Panc1 (cell line): ENCODE measurements at regions not wholly inside any gene's neighbourhood (a gene's known extent, or its start where the extent isn't known, plus 50 kb on each side); places are given as distances from the start of the nearest gene placed in this dataset.

ENCODE experiments used
- ATAC-seq: fragments of 200-7000 bp; cut with Tn5 transposase; 2 replicates; pipeline ENCODE4 v1.9.1; 2020; ENCODE audit warnings: mild to moderate bottlenecking, moderate library complexity
- BruUV-seq: library from RNA; stranded (reverse); fragments of 400-500 nt; replicated peaks from 2 replicates; lab custom pipeline; 2021; lab: Mats Ljungman, UMichigan
- CTCF ChIA-PET: fragments of 300-600 bp; sonication (Branson Sonifier 250); formaldehyde crosslinking; loops from one replicate; lab custom pipeline; 2022; ENCODE audit warnings: antibody characterized with exemption; lab: Charles Lee
- POLR2A ChIA-PET: fragments of 300-600 bp; sonication (Branson Sonifier 250); formaldehyde crosslinking; loops from one replicate; lab custom pipeline; 2022; ENCODE audit warnings: antibody characterized with exemption; lab: Charles Lee
- DNase-seq: peaks from one replicate; pipeline ENCODE4 v3.0.0-alpha.2; 2010; ENCODE audit warnings: low read depth, low spot score
- H3K27ac ChIP-seq: 2 replicates; pipeline ENCODE4 v1.5.1; 2011; ENCODE audit warnings: mild to moderate bottlenecking, low read length, inconsistent platforms
- H3K27me3 ChIP-seq: fragments of 200-500 bp; sonication (Bioruptor generic); 2 replicates; pipeline ENCODE4 v1.6.0; 2014; ENCODE audit warnings: low read length, inconsistent platforms; ENCODE audit not compliant: control insufficient read depth, insufficient read depth
- H3K36me3 ChIP-seq: fragments of 200-500 bp; sonication (Bioruptor generic); 2 replicates; pipeline ENCODE4 v1.5.1; 2014; ENCODE audit warnings: inconsistent platforms, mild to moderate bottlenecking, low read length, moderate library complexity; ENCODE audit not compliant: control insufficient read depth, insufficient read depth
- H3K4me1 ChIP-seq: 2 replicates; pipeline ENCODE4 v1.5.1; 2011; ENCODE audit warnings: inconsistent platforms, mild to moderate bottlenecking, low read length, moderate library complexity; ENCODE audit not compliant: control insufficient read depth, insufficient read depth
- H3K4me3 ChIP-seq, 2 experiments: 2 replicates each; pipeline ENCODE4 v1.5.1; 2011 to 2012; ENCODE audit warnings: low read depth in 2 of 2, low read length in 2 of 2, mild to moderate bottlenecking in 2 of 2, inconsistent platforms in 1 of 2, moderate library complexity in 1 of 2
- H3K9me3 ChIP-seq: fragments of 200-500 bp; sonication (Bioruptor generic); 2 replicates; pipeline ENCODE4 v1.5.1; 2014; ENCODE audit warnings: low read depth, mild to moderate bottlenecking, inconsistent platforms, low read length, moderate library complexity; ENCODE audit not compliant: control insufficient read depth, insufficient read depth
- CTCF ChIP-seq: fragments of 450-650 bp; IDR thresholded peaks from 2 replicates; pipeline ENCODE4 v1.5.1; 2017; ENCODE audit warnings: mild to moderate bottlenecking
- POLR2AphosphoS5 ChIP-seq: IDR thresholded peaks from 2 replicates; pipeline ENCODE4 v1.6.1; 2012; ENCODE audit warnings: mild to moderate bottlenecking, low read depth, low read length, moderate library complexity
- REST ChIP-seq, 2 experiments: IDR thresholded peaks; 2 replicates each; pipeline ENCODE4 v1.6.1; 2011 to 2012; ENCODE audit warnings: low read depth in 2 of 2, control low read depth in 1 of 2, low read length in 1 of 2, mild to moderate bottlenecking in 1 of 2, moderate library complexity in 1 of 2; ENCODE audit not compliant: insufficient read depth in 1 of 2
- SIN3A ChIP-seq: IDR thresholded peaks from 2 replicates; pipeline ENCODE4 v1.6.1; 2012; ENCODE audit warnings: low read depth, mild to moderate bottlenecking, low read length, moderate library complexity, borderline replicate concordance; ENCODE audit not compliant: insufficient read depth
- TCF7L2 ChIP-seq: IDR thresholded peaks from 2 replicates; pipeline ENCODE4 v1.6.1; 2011; ENCODE audit warnings: mild to moderate bottlenecking, low read depth, low read length, inconsistent platforms
- in situ Hi-C: cut with HindIII; loops from 2 replicates; pipeline ENCODE4 v1.10.0; 2016; ENCODE audit warnings: low sequenced_read_pairs, low pct_unique_long_range_greater_than_20kb
- intact Hi-C: fragments of 100-400 bp; cut with micrococcal nuclease; formaldehyde crosslinking; loops from one replicate; pipeline ENCODE4 v1.10.0; 2022; ENCODE audit not compliant: unreplicated experiment

GRCh38 chr4:17166954-17167353, 268.5 kb upstream of the LDB2 start:
- in situ Hi-C loops (no loop called here), intact Hi-C loops (no loop called here)
- Histone ChIP-seq H3K27ac (no peak overlapping the region), H3K36me3 (no peaks in the 10 kb centered on the region), H3K4me1 (no peaks in the 10 kb centered on the region), H3K4me3 (no peak overlapping the region), H3K27me3 (no peaks in the 10 kb centered on the region), H3K9me3 (no peaks in the 10 kb centered on the region)
- CTCF ChIA-PET = no interaction called here
- no TSS peak for BruUV-seq
- no peak for TF ChIP-seq CTCF
- TF ChIP-seq SIN3A = no peak
- no peak for TF ChIP-seq POLR2AphosphoS5
- TF ChIP-seq REST (IDR thresholded peaks at IDR 0.05; ENCODE audit: insufficient read depth in 1 of 2, low read depth in 2 of 2, low read length in 1 of 2) = no peak
- no peak for TF ChIP-seq TCF7L2
- no peak for DNase-seq
- POLR2A ChIA-PET = no interaction called here
- no peak for ATAC-seq

- intact Hi-C loops (no loop called here), in situ Hi-C loops (no loop called here)
- H3K4me1 ChIP-seq = no peaks in the 10 kb centered on the region
- no peak overlapping the region for H3K4me3 ChIP-seq
- H3K27ac ChIP-seq = no peak overlapping the region
- no TSS peak for BruUV-seq
- ATAC-seq = no peak
- H3K27me3 ChIP-seq = no peaks in the 10 kb centered on the region
- CTCF ChIA-PET = no interaction called here
- DNase-seq = no peak
- no peaks in the 10 kb centered on the region for H3K36me3 ChIP-seq
- POLR2A ChIA-PET = no interaction called here
- H3K9me3 ChIP-seq = no peaks in the 10 kb centered on the region
- TF ChIP-seq TCF7L2 (no peak), CTCF (no peak), POLR2AphosphoS5 (no peak), SIN3A (no peak), REST (IDR thresholded peaks at IDR 0.05; ENCODE audit: insufficient read depth in 1 of 2, low read depth in 2 of 2, low read length in 1 of 2) (no peak)
These were observed 266.8 kb upstream of the LDB2 start for GRCh38 chr4:17165286-17165685.
